ENCODE measurements at regions not wholly inside any gene's neighbourhood (a gene's known extent, or its start where the extent isn't known, plus 50 kb on each side); places are given as distances from the start of the nearest gene placed in this dataset.

DNA sequence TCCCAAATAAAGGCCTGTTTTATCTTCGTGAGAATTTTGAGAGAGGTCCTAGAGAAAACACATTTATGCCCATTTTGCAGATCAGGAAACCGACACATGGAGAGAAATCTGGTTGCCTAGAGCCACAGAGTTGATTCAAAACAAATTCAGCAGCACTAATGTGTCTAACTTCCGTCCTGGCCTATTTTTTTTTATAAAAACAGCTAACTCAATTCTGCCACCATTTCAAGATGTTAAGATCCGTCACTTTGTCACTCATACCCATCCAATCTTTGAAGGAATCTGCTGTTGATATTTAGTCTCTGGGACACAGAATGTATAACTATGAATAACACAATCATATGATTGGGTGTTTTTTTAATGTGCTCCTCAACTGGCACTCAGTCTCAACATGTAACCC is 611.1 kb upstream of the ARID1B start:
- DNase-seq (no peak), ATAC-seq (no peak)
- H3K27me3 Mint-ChIP-seq, result peaks cover 2% of the 10 kb centered on the region
- H3K4me3 Mint-ChIP-seq, result no peak overlapping the region
- H3K36me3 Mint-ChIP-seq, result no peaks in the 10 kb centered on the region
- H3K4me1 Mint-ChIP-seq, result no peaks in the 10 kb centered on the region
- CTCF ChIA-PET, result no interaction called here
- H3K27ac Mint-ChIP-seq, result no peak overlapping the region
- H3K9me3 Mint-ChIP-seq (ENCODE audit: low read depth), result peaks cover 1% of the 10 kb centered on the region

DNA sequence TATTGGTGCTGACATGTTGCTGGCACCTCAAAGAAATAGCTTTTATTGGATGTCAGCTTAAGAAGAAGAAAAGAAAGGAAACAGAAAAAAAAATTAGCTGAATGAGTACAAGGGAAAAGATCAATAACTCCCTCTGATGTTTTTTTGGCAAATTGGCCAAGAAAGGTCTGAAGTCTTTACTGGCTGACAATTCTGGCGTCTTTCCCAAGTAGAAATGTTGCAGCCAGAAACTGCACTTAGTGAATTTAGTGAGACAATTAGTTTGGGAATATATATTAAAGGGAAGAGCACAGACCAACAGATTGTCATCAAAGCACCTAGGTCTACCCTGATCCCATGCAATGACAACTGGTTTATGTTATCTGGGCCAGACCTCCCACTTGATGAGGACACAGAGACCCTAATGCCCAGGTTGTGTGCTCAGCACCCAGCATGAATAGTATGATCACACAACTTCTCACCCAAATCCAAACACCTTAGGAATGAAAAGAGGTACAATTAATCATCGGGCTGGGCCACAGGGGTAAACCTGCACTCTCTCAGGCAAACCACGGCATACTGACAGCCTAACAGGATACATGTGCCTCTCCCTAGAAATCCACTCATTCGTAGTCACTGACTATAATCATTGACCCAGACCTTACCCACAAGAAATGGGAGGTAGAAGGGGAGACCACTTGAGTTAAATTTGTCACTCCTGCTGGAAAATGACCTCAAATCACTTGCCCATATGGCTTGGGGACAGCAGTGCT is 612.3 kb upstream of the ARID1B start:
- DNase-seq, result no peak
- H3K36me3 Mint-ChIP-seq, result no peaks in the 10 kb centered on the region
- H3K4me3 Mint-ChIP-seq, result no peak overlapping the region
- CTCF ChIA-PET, result no interaction called here
- peaks cover 1% of the 10 kb centered on the region for H3K9me3 Mint-ChIP-seq (ENCODE audit: low read depth)
- H3K27ac Mint-ChIP-seq, result no peak overlapping the region
- no peaks in the 10 kb centered on the region for H3K4me1 Mint-ChIP-seq
- ATAC-seq, result no peak
- peaks cover 2% of the 10 kb centered on the region for H3K27me3 Mint-ChIP-seq

DNA sequence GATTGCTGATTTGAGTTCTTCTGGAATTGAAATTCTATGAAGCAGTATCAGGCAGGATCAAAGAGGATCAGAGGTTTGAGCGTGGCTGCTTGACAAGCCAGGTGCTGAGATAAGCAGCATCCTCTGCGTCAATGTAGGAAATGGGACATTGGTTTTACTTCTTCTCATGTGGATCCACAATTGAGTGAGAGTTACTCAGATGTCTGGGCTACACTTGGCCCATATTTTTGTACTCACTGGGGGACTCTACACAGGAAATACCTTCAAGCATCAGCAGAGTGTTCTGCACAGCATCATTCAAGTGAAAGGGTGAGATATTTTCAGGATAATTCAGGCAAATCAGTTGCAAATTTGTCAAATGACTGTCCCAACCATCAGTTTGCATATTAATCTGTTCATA is 613.9 kb upstream of the ARID1B start:
- CTCF ChIA-PET, result no interaction called here
- DNase-seq, result no peak
- peaks cover 1% of the 10 kb centered on the region for H3K9me3 Mint-ChIP-seq (ENCODE audit: low read depth)
- no peaks in the 10 kb centered on the region for H3K4me1 Mint-ChIP-seq
- H3K36me3 Mint-ChIP-seq, result no peaks in the 10 kb centered on the region
- no peak for ATAC-seq
- H3K27ac Mint-ChIP-seq, result no peak overlapping the region
- H3K27me3 Mint-ChIP-seq, result peaks cover 2% of the 10 kb centered on the region
- H3K4me3 Mint-ChIP-seq, result no peak overlapping the region

DNA sequence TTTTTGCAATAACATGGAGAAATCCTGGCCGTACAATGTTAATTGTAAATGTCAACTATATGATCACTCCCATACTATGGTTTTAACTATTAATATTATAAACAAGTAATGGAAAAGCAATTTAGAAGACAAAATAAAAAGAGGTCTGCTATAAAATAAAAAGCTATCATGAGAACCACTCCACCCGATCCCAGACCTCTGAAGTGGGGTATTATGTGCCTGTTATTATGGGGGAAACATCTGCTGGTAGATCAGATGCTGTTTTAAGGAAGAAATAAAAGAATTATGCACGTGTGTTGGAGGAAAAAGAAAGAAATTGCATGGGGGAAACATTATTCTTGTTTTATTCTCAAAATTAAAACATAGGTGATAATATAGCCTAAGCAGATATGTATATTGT is 615.7 kb upstream of the ARID1B start:
- CTCF ChIA-PET, result no interaction called here
- ATAC-seq (no peak), DNase-seq (no peak)
- Mint-ChIP-seq H3K4me1 (no peaks in the 10 kb centered on the region), H3K9me3 (ENCODE audit: low read depth) (no peaks in the 10 kb centered on the region), H3K27ac (no peak overlapping the region), H3K4me3 (no peak overlapping the region), H3K27me3 (no peaks in the 10 kb centered on the region), H3K36me3 (no peaks in the 10 kb centered on the region)

DNA sequence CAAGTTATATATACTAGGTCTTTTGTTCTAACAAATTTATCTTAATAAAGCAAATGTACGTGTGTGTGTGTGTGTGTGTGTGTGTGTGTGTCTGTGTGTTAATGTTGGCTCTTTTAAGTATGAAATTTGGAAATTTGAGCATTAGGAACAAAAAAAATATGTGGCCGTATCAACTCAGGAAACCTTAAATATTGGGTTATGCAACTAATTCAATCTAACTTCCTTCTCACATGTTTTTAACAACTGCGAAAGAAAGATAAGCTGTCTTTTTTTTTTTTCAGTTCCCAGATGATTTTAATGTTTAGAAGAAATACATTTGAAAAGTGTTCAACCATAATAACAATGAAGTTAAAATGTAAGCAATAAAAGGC is 616.4 kb upstream of the ARID1B start:
- no peak overlapping the region for H3K4me3 Mint-ChIP-seq
- no peaks in the 10 kb centered on the region for H3K4me1 Mint-ChIP-seq
- no peaks in the 10 kb centered on the region for H3K27me3 Mint-ChIP-seq
- no peak overlapping the region for H3K27ac Mint-ChIP-seq
- ATAC-seq, result no peak
- H3K36me3 Mint-ChIP-seq, result no peaks in the 10 kb centered on the region
- DNase-seq, result no peak
- CTCF ChIA-PET, result no interaction called here
- H3K9me3 Mint-ChIP-seq (ENCODE audit: low read depth), result no peaks in the 10 kb centered on the region

DNA sequence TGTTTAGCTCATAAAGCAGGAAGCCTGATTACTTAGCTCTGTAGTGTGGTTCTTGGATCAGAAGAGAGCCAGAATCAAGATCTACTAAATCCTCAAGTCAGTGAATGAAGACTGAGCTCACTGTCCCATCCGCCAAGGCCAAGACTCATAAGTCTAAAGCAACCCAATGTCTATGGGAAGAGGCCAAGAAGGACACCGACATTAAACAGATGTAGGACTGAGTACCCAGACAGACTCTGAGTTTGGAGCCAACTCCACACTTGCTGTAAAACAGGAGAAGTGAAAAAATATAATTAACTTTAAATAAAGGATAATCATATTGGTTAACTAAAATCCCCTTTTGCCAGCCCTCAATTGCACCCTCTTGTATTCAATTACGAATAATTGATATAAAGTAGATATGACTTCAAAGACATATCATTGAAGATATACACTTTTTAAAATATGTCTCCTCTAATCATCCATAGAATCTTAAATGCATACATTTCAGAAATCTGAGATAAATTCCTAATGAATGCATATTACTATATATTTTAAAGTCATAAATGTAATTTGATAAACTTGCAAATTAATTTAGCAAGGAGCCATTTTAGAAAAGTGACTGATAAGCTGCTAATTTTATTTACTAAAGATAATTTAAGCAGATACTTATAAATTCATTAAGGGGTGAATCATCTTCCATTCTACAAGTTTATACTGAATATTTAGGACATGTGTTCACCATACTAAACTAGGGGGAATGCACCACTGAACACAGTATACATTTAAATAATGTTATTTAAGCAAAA is 617.0 kb upstream of the ARID1B start:
- H3K27me3 Mint-ChIP-seq, result no peaks in the 10 kb centered on the region
- DNase-seq (no peak), ATAC-seq (no peak)
- no peak overlapping the region for H3K4me3 Mint-ChIP-seq
- H3K9me3 Mint-ChIP-seq (ENCODE audit: low read depth), result no peaks in the 10 kb centered on the region
- CTCF ChIA-PET, result no interaction called here
- no peaks in the 10 kb centered on the region for H3K36me3 Mint-ChIP-seq
- H3K4me1 Mint-ChIP-seq, result no peaks in the 10 kb centered on the region
- H3K27ac Mint-ChIP-seq, result no peak overlapping the region

DNA sequence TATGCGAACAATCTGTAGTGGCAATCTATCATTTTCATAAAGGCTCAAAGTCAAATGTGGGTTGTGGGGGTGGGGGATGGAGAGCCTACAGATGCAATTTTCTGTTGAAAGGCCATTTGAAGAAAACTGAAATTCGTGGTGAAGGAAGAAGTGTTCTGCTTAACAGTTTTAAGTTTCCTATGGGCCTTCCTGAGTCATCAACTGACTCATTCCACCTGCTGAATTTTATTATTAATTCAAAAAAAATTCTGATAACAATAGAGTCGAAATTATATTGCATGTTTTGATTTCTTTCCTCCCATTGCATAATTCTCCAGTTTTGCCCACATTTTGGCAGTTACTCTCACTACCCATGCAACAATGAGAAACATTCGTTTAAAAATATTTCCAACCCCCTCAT is 622.3 kb upstream of the ARID1B start:
- DNase-seq, result no peak
- H3K27me3 Mint-ChIP-seq, result no peaks in the 10 kb centered on the region
- H3K4me1 Mint-ChIP-seq, result no peaks in the 10 kb centered on the region
- H3K9me3 Mint-ChIP-seq (ENCODE audit: low read depth), result peaks cover 5% of the 10 kb centered on the region
- no peaks in the 10 kb centered on the region for H3K36me3 Mint-ChIP-seq
- CTCF ChIA-PET, result no interaction called here
- ATAC-seq, result no peak
- H3K27ac Mint-ChIP-seq, result no peak overlapping the region
- H3K4me3 Mint-ChIP-seq, result no peak overlapping the region

DNA sequence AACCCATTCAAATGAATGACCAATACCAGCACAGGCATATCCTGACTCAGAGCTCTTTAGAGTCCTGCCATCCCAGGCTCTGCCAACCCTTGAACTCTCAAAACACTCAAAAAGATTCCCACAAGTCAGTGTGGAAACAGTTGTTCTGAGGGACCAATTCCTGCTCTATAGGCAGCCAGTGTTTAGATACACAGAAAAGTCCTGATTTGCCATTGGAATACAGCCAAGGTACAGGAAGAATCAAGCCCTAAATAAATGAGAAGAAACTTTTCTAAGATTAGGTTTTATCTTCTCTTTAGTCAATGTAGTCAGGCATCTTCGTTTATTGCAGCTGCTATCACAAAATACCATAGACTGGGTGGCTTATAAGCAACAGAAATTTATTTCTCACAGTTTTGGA is 626.8 kb upstream of the ARID1B start:
- Mint-ChIP-seq H3K27me3 (no peaks in the 10 kb centered on the region), H3K4me3 (no peak overlapping the region), H3K9me3 (ENCODE audit: low read depth) (peaks cover 16% of the 10 kb centered on the region), H3K4me1 (no peaks in the 10 kb centered on the region), H3K36me3 (no peaks in the 10 kb centered on the region), H3K27ac (no peak overlapping the region)
- ATAC-seq (no peak), DNase-seq (no peak)
- CTCF ChIA-PET, result no interaction called here

DNA sequence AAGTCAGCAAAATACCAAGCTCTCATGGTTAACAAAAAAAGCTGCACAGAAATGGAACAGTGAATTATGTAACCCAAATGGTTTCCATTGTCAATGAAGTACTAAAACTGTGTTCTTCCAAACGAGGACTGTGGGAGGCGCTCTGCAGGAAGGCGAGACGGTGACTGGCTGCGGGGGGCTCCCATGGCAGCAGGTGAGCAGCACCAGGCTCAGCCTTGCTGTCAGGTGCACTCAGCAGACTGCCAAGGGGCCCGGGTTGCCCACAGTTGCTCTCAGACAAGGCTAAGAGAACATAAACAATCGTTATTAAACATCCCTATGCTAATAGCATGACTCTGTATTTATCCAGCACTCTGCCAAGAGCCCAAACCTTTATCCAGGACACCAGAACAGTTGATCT is 630.3 kb upstream of the ARID1B start:
- no peaks in the 10 kb centered on the region for H3K4me1 Mint-ChIP-seq
- DNase-seq (no peak), ATAC-seq (no peak)
- no peak overlapping the region for H3K27ac Mint-ChIP-seq
- peaks cover 16% of the 10 kb centered on the region for H3K9me3 Mint-ChIP-seq (ENCODE audit: low read depth)
- H3K27me3 Mint-ChIP-seq, result no peaks in the 10 kb centered on the region
- CTCF ChIA-PET, result no interaction called here
- no peaks in the 10 kb centered on the region for H3K36me3 Mint-ChIP-seq
- no peak overlapping the region for H3K4me3 Mint-ChIP-seq

DNA sequence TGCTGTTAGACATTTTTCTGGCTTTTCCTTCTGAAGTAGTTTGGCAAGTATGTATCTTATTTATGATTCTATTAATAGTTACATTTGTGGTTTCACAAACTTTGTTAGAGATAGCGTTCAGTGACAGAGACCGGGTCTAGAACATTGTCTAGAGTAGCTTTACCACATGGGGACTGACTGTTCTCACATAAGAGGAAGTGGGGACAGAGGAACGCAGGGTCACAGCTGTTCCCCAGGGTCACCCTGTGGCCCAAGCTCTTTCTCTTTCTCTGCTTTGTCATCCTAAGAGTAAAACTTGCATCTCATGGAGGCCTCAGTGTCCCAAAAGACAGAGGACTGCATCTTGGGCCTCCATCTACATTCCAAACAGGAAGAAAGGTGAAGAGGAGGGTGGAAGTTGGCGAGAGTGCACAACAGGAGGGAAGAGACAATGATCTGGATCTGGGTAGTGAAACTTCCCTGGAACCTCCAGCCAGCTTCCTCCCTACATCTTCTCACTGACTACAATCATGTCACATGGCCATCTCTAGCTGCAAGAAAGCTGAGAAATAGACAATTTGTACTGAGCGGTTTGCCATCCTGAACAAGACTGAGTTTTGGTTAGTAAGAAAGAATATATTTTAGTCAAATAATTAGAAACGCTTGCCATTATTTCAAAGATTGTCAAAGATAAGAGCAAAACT is 645.8 kb upstream of the ARID1B start:
- Mint-ChIP-seq H3K27ac (no peak overlapping the region), H3K36me3 (no peaks in the 10 kb centered on the region), H3K9me3 (ENCODE audit: low read depth) (peaks cover 7% of the 10 kb centered on the region), H3K4me3 (no peak overlapping the region), H3K27me3 (no peaks in the 10 kb centered on the region), H3K4me1 (no peaks in the 10 kb centered on the region)
- DNase-seq (no peak), ATAC-seq (no peak)
- CTCF ChIA-PET, result no interaction called here

DNA sequence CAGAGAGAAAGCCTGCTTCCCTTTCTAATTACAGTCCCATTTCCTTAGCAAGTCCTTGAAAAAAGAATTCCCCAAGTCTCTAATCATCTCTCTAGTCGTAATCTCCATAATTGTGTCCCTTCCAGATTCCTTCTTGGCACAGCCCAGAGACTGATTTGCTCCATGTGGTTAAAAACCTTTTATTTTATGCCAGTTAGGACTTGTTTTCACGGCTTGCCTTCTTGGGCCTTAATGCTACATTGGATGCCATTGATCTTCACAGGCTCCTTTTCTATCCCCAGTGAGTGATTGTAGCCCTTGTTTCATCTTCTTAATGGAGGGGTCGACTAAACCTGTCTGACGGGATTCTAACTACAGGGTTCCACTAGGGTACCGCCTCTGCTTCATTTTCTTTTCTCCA is 650.6 kb upstream of the ARID1B start:
- Mint-ChIP-seq H3K27me3 (no peaks in the 10 kb centered on the region), H3K27ac (no peak overlapping the region), H3K4me1 (no peaks in the 10 kb centered on the region), H3K36me3 (no peaks in the 10 kb centered on the region), H3K4me3 (no peak overlapping the region), H3K9me3 (ENCODE audit: low read depth) (no peaks in the 10 kb centered on the region)
- no peak for DNase-seq
- CTCF ChIA-PET, result no interaction called here
- ATAC-seq, result no peak

DNA sequence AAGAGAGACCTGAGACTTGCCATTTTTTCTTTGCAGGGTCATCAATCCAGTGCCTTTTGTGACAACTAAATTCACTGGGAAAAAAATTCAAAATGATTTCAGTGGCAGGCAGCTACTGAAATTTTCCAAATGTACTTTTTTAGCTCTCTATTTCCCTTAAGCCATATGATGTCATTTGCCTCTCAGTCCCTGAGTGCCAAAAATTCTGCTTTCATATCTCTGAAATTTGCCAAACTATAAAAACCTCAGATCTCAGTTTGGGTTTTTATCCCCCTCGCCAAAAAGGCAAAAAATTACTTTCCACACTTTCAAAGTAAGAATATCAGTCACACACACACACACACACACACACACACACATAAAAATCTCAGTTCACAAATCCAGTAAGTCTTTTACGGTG is 651.3 kb upstream of the ARID1B start:
- Mint-ChIP-seq H3K27me3 (no peaks in the 10 kb centered on the region), H3K36me3 (no peaks in the 10 kb centered on the region), H3K9me3 (ENCODE audit: low read depth) (no peaks in the 10 kb centered on the region), H3K4me1 (no peaks in the 10 kb centered on the region), H3K4me3 (no peak overlapping the region), H3K27ac (no peak overlapping the region)
- DNase-seq (no peak), ATAC-seq (no peak)
- CTCF ChIA-PET, result no interaction called here

DNA sequence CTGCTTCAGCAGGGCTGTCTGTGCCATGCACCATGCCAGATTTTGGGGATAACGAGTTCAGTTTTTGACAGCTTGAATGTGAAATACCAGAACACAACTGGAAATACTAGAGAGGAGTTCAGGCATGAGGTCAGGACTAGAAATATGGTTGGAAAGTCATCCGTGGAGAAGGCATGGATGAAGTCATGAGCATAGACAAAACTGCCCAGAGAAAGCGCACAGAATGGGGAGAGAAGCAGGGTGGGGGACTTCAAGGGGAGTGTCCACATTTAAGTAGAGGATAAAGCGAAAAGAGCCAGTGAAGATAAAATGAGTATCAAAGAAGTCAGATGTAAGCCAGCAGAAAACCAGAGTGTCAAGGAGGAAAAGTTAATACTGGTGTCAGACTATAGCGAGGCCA is 653.4 kb upstream of the ARID1B start:
- H3K4me3 Mint-ChIP-seq, result no peak overlapping the region
- H3K36me3 Mint-ChIP-seq, result no peaks in the 10 kb centered on the region
- ATAC-seq (no peak), DNase-seq (no peak)
- CTCF ChIA-PET, result no interaction called here
- H3K4me1 Mint-ChIP-seq, result no peaks in the 10 kb centered on the region
- no peaks in the 10 kb centered on the region for H3K9me3 Mint-ChIP-seq (ENCODE audit: low read depth)
- no peaks in the 10 kb centered on the region for H3K27me3 Mint-ChIP-seq
- no peak overlapping the region for H3K27ac Mint-ChIP-seq

DNA sequence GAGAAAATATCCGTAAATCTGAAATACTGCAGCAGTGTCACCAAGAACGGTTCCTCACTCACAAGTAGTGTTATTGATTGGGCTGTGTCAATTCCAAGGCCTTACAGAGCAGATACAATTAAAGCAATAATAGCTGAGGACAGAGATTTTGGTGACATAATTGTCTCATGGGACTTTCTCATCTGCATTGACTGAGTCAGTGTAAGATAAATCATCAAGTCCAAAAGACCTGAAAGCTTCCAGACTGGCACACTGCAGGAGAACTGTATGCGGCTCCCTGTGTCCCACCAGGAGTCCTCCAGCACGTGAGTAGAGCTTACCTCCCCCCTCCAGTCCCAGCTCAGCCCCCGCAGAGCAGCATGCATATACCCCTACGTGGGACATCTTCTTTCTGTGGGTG is 655.2 kb upstream of the ARID1B start:
- Mint-ChIP-seq H3K36me3 (no peaks in the 10 kb centered on the region), H3K4me3 (no peak overlapping the region), H3K9me3 (ENCODE audit: low read depth) (no peaks in the 10 kb centered on the region), H3K4me1 (no peaks in the 10 kb centered on the region), H3K27ac (no peak overlapping the region), H3K27me3 (no peaks in the 10 kb centered on the region)
- DNase-seq (no peak), ATAC-seq (no peak)
- CTCF ChIA-PET, result no interaction called here

Data from activated CD8-positive, alpha-beta memory T cell treated with anti-CD3 and anti-CD28 coated beads, Interleukin-2, amount 10 ng/mL, durations not matched to agents 7 days and 5 days (primary cell).